ENCODE measurements at regions not wholly inside any gene's neighbourhood (a gene's known extent, or its start where the extent isn't known, plus 50 kb on each side); places are given as distances from the start of the nearest gene placed in this dataset.

- Histone ChIP-seq H2AFZ (no peak overlapping the region), H3K27ac (no peak overlapping the region), H3K4me1 (ENCODE audit: insufficient read depth) (no peaks in the 10 kb centered on the region), H4K20me1 (ENCODE audit: insufficient read depth) (no peaks in the 10 kb centered on the region), H3K4me3 (no peak overlapping the region), H3K9me3 (ENCODE audit: low read depth) (no peaks in the 10 kb centered on the region), H3F3A (ENCODE audit: insufficient read depth) (no peaks in the 10 kb centered on the region), H3K36me3 (ENCODE audit: low read depth) (no peaks in the 10 kb centered on the region), H3K9ac (no peak overlapping the region), H3K4me2 (ENCODE audit: unreplicated experiment) (no peak overlapping the region), H3K27me3 (replicated peaks; ENCODE audit: insufficient read depth) (no peaks in the 10 kb centered on the region), H3K9me2 (ENCODE audit: insufficient read depth) (no peaks in the 10 kb centered on the region), H3K79me2 (ENCODE audit: insufficient read depth) (no peaks in the 10 kb centered on the region)
- DNase-seq, result no peak
- in situ Hi-C loops (cut with MboI), result no loop called here
- 48 to 56% methylated on average over 4 of the region's 4 CpGs for WGBS, 2 experiments (ENCODE audit: low coverage in 1 of 2, low lambda C conversion rate in 2 of 2, missing lambda C conversion rate in 2 of 2)
- no peak for TF ChIP-seq EZH2 (IDR thresholded peaks at IDR 0.05; ENCODE audit: insufficient read depth, poor library complexity, severe bottlenecking)
- TF ChIP-seq EZH2phosphoT487 (IDR thresholded peaks at IDR 0.05; ENCODE audit: insufficient read depth, low read depth), result no peak
Measured at GRCh38 chr12:22740656-22741355, 115.8 kb downstream of the ETNK1 start.

DNA sequence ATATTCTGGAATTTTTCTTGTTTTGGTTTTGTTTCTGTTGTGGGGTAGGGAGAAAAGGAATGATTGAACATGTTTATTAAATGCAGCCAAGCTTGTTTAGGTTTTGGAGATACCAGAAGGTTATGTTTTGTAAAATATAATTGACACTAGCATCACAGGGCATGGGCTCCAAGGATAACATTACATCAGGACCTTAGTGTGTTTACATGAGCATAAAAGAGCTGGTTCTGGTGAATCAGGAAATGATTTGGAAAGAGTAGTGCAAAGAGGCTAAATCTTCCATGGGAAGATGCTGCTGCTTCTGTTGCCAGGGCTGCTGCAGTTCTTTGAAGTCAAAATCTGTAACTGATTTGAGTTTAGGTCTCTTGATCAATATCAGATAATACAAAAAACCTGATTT, 118.7 kb downstream of the ETNK1 start:
- DNase-seq, result no peak
- no peaks in the 10 kb centered on the region for H3K79me2 ChIP-seq (ENCODE audit: insufficient read depth)
- no peaks in the 10 kb centered on the region for H3K36me3 ChIP-seq (ENCODE audit: low read depth)
- no peaks in the 10 kb centered on the region for H3K9me3 ChIP-seq (ENCODE audit: low read depth)
- no peak overlapping the region for H2AFZ ChIP-seq
- H3K9ac ChIP-seq, result no peak overlapping the region
- peaks cover 3% of the 10 kb centered on the region; the same call in 1 of the 2 replicates for H3K9me2 ChIP-seq (ENCODE audit: insufficient read depth)
- in situ Hi-C loops (cut with MboI), result no loop called here
- no peak overlapping the region for H3K27ac ChIP-seq
- H3K27me3 ChIP-seq (replicated peaks; ENCODE audit: insufficient read depth), result no peaks in the 10 kb centered on the region
- H3K4me1 ChIP-seq (ENCODE audit: insufficient read depth), result no peaks in the 10 kb centered on the region
- TF ChIP-seq EZH2 (IDR thresholded peaks at IDR 0.05; ENCODE audit: insufficient read depth, poor library complexity, severe bottlenecking), result no peak
- TF ChIP-seq EZH2phosphoT487 (IDR thresholded peaks at IDR 0.05; ENCODE audit: insufficient read depth, low read depth), result no peak
- H3K4me2 ChIP-seq (ENCODE audit: unreplicated experiment), result no peak overlapping the region
- H3F3A ChIP-seq (ENCODE audit: insufficient read depth), result no peaks in the 10 kb centered on the region
- no peak overlapping the region for H3K4me3 ChIP-seq
- H4K20me1 ChIP-seq (ENCODE audit: insufficient read depth), result no peaks in the 10 kb centered on the region

- Histone ChIP-seq H3K4me1 (ENCODE audit: insufficient read depth) (no peaks in the 10 kb centered on the region), H3K27ac (no peak overlapping the region), H3F3A (ENCODE audit: insufficient read depth) (no peaks in the 10 kb centered on the region), H3K27me3 (replicated peaks; ENCODE audit: insufficient read depth) (no peaks in the 10 kb centered on the region), H3K9me2 (ENCODE audit: insufficient read depth) (peaks cover 3% of the 10 kb centered on the region; the same call in 1 of the 2 replicates), H4K20me1 (ENCODE audit: insufficient read depth) (no peaks in the 10 kb centered on the region), H3K9me3 (ENCODE audit: low read depth) (no peaks in the 10 kb centered on the region), H3K79me2 (ENCODE audit: insufficient read depth) (no peaks in the 10 kb centered on the region), H3K4me2 (ENCODE audit: unreplicated experiment) (no peak overlapping the region), H3K4me3 (no peak overlapping the region), H3K36me3 (ENCODE audit: low read depth) (no peaks in the 10 kb centered on the region), H3K9ac (no peak overlapping the region), H2AFZ (no peak overlapping the region)
- in situ Hi-C loops (cut with MboI), result no loop called here
- DNase-seq, result no peak
- 37 to 39% methylated on average over 1 of the region's 1 CpG for WGBS, 2 experiments (ENCODE audit: low coverage in 1 of 2, low lambda C conversion rate in 2 of 2, missing lambda C conversion rate in 2 of 2)
- TF ChIP-seq EZH2 (IDR thresholded peaks at IDR 0.05; ENCODE audit: insufficient read depth, poor library complexity, severe bottlenecking) (no peak), EZH2phosphoT487 (IDR thresholded peaks at IDR 0.05; ENCODE audit: insufficient read depth, low read depth) (no peak)
Measured at GRCh38 chr12:22744197-22744596, 119.2 kb downstream of the ETNK1 start.

GRCh38 chr12:22746720-22747119, 121.7 kb downstream of the ETNK1 start:
- no peaks in the 10 kb centered on the region for H3K79me2 ChIP-seq (ENCODE audit: insufficient read depth)
- H3K4me2 ChIP-seq (ENCODE audit: unreplicated experiment), result no peak overlapping the region
- H3K27ac ChIP-seq, result no peak overlapping the region
- H3K9me2 ChIP-seq (ENCODE audit: insufficient read depth), result peaks cover 3% of the 10 kb centered on the region; the same call in 1 of the 2 replicates
- H3K9ac ChIP-seq, result no peak overlapping the region
- no peaks in the 10 kb centered on the region for H3K36me3 ChIP-seq (ENCODE audit: low read depth)
- H2AFZ ChIP-seq, result no peak overlapping the region
- H3K4me1 ChIP-seq (ENCODE audit: insufficient read depth), result no peaks in the 10 kb centered on the region
- in situ Hi-C loops (cut with MboI), result no loop called here
- 29 to 34% methylated on average over 3 of the region's 3 CpGs for WGBS, 2 experiments (ENCODE audit: low coverage in 1 of 2, low lambda C conversion rate in 2 of 2, missing lambda C conversion rate in 2 of 2)
- H4K20me1 ChIP-seq (ENCODE audit: insufficient read depth), result no peaks in the 10 kb centered on the region
- DNase-seq, result no peak
- H3K4me3 ChIP-seq, result no peak overlapping the region
- TF ChIP-seq EZH2phosphoT487 (IDR thresholded peaks at IDR 0.05; ENCODE audit: insufficient read depth, low read depth) (no peak), EZH2 (IDR thresholded peaks at IDR 0.05; ENCODE audit: insufficient read depth, poor library complexity, severe bottlenecking) (no peak)
- no peaks in the 10 kb centered on the region for H3K27me3 ChIP-seq (replicated peaks; ENCODE audit: insufficient read depth)
- H3F3A ChIP-seq (ENCODE audit: insufficient read depth), result no peaks in the 10 kb centered on the region
- no peaks in the 10 kb centered on the region for H3K9me3 ChIP-seq (ENCODE audit: low read depth)

DNA sequence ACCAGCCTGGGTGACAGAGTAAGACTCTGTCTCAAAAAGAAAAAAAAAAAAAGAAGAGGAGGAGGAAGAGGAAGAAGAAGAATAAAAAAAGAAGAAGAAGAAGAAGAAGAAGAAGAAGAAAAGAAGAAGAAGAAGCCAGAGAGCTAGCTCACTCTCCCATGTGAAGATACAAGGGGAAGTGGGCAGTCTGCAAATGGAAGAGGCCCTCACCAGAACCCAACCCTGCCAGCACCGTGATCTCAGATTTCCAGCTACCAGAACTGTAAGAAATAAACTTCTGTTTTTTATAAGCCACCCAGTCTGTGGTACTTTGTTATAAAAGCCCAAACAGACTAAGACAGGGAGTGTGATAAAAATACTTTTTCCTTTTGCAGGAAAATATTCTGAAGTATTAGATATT, 130.7 kb downstream of the ETNK1 start:
- WGBS, 2 experiments (ENCODE audit: low coverage in 1 of 2, low lambda C conversion rate in 2 of 2, missing lambda C conversion rate in 2 of 2), result 17 to 33% methylated on average over 1 of the region's 1 CpG
- Histone ChIP-seq H3K9me2 (ENCODE audit: insufficient read depth) (no peaks in the 10 kb centered on the region), H3K27me3 (replicated peaks; ENCODE audit: insufficient read depth) (no peaks in the 10 kb centered on the region), H3K27ac (no peak overlapping the region), H3K9me3 (ENCODE audit: low read depth) (no peaks in the 10 kb centered on the region), H3K9ac (no peak overlapping the region), H3K4me1 (ENCODE audit: insufficient read depth) (no peaks in the 10 kb centered on the region), H2AFZ (no peak overlapping the region), H3K4me3 (no peak overlapping the region), H3K79me2 (ENCODE audit: insufficient read depth) (no peaks in the 10 kb centered on the region), H3K36me3 (ENCODE audit: low read depth) (no peaks in the 10 kb centered on the region), H4K20me1 (ENCODE audit: insufficient read depth) (no peaks in the 10 kb centered on the region), H3F3A (ENCODE audit: insufficient read depth) (no peaks in the 10 kb centered on the region), H3K4me2 (ENCODE audit: unreplicated experiment) (no peak overlapping the region)
- in situ Hi-C loops (cut with MboI), result no loop called here
- no peak for TF ChIP-seq EZH2 (IDR thresholded peaks at IDR 0.05; ENCODE audit: insufficient read depth, poor library complexity, severe bottlenecking)
- TF ChIP-seq EZH2phosphoT487 (IDR thresholded peaks at IDR 0.05; ENCODE audit: insufficient read depth, low read depth), result no peak
- DNase-seq, result no peak

All from GM23248 (cell line).